Glomerular visceral epithelial cell (primary cell): ENCODE measurements at regions not wholly inside any gene's neighbourhood (a gene's known extent, or its start where the extent isn't known, plus 50 kb on each side); places are given as distances from the start of the nearest gene placed in this dataset.

Experiments
- DNase-seq: peaks from one replicate; pipeline ENCODE4 v3.0.0-alpha.2; 2016; ENCODE audit errors: extremely low spot score

DNA sequence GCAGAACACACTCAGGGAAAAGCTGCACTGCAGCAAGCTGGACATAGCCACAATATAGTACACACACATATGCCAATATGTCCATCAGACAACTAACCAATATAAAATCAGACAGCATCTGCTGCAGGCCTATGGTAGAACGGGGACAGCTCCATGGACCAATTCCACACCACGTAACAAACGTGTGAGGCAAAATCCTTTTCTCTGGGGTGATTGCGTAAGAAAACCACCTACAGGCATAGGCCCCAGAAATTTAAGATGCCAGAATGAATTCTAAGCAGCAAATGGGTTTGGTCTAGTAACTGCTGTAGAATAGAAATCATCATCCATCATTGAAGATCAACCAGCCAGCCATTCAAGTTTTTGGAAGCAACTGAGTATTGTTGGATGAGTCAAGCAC is 368.9 kb upstream of the TMPO start:
- DNase-seq: no peak

DNA sequence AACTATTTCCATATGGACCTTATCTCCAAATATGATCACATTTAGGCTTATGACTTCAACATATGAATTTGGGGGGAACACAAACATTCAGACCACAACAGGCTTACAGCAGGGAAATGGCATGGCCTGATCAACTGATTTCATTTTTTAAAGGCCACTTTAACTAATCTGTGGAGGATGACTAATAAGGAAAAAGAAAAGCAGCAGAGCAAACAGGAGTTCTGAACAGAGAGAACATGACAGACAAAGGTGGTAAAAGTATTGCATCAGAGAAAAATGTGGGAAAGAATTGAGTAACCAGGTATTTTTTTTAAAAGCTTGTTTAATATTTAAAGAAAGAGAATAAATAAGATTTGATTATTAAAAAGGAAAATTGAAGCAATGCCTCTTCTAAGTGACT is 366.1 kb upstream of the TMPO start:
- DNase-seq: no peak

DNA sequence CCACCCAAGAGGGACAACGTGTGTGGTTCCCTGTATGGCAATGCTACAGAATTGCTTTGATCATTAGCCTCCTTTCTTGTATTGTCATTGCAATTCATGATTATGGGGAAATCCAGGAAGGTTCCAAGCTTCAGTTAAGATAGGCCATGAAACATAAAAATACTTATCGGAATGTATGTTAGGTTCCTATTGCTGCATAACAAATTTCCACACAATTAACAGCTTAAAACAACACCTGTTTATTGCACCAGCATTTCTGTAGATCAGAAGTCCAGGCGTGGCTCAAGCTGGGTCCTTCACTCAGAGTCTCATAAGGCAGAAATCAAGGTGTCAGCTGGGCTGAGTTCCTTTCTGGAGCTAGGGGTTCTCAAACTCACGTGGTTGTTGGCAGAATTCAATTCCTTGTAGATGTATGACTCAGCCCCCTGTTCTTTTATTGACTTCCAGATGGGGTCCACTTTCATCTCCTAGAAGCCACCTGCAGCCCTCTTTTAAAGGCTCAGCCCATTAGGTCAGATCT is 365.6 kb upstream of the TMPO start:
- DNase-seq: no peak

DNA sequence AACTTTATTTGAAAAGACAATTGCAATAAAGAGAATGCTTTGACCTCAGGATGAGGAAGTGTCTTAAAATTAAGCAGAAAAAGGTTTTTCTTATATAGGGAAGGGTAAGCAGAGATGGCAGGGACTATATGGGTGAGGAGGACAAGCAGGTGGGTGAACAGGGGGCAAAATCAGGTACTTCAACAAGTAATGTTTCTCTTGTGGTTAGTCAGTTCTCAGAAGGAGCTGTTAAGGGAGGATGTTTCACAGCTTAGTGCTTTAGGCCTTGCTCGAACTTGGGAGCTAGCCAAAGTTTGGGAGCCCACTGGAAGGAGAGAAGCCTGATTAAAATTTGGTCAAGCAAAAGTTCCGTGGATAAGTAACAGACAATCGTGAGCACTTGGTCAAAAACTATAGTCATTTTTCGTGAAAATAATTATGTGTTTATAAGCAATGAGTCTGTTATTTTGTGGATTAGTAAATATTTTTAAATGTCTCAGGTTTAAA is 364.2 kb upstream of the TMPO start:
- no peak for DNase-seq

DNA sequence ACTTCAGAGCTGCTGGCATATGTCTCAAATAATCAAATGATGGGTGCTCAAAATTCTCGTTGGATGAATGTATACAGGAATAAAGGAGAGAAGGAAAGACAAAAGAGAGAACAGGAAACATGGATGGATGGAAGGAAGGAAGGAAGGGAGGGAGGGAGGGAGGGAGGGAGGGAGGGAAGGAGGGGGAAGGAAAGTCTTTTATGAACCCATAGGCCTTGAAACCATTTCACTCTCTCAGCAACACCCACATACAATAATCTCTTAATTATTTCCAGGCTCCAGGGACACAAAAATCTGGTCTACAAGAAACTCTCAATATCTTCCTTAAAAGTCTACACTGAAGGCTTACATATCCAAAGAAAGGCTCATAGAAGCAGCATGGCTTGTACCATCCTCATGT is 363.4 kb upstream of the TMPO start:
- DNase-seq: no peak

DNA sequence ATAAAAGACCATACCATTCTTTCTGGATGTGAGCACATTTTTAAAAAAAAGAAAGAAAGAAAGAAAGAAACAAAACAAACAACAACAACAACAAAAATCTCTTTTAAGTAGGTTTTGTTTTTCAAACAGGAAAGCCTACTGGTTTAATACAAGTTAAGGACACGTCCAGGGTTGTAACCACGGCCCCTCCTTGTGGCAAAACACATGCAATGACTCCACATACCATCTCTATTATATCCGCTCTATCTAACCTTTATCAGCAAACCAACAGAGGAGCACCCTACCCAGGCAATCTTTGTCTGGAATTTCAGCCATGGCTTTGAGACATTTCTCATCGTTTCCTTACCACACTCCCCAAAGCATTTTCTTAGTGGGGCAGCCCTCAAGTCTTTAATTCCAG is 360.5 kb upstream of the TMPO start:
- DNase-seq: no peak

DNA sequence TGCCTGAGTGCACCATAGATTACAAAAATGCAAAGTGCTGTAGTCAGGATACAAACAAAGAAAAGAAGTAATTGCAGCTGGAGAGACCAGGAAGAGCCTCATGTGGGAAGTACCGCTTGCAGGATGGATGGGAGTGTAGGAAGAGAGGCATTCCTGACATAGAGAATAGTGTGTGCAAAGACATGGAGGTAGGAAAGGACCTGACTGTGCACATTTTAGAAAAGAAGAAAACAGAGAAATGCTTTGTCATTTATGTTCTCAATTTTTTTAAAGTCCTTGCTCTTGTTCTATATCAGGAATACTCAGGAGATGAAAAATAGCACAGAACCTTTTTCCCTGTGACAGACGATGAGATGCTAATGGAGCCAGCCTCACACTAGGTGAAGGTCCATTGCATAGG is 358.7 kb upstream of the TMPO start:
- no peak for DNase-seq

DNA sequence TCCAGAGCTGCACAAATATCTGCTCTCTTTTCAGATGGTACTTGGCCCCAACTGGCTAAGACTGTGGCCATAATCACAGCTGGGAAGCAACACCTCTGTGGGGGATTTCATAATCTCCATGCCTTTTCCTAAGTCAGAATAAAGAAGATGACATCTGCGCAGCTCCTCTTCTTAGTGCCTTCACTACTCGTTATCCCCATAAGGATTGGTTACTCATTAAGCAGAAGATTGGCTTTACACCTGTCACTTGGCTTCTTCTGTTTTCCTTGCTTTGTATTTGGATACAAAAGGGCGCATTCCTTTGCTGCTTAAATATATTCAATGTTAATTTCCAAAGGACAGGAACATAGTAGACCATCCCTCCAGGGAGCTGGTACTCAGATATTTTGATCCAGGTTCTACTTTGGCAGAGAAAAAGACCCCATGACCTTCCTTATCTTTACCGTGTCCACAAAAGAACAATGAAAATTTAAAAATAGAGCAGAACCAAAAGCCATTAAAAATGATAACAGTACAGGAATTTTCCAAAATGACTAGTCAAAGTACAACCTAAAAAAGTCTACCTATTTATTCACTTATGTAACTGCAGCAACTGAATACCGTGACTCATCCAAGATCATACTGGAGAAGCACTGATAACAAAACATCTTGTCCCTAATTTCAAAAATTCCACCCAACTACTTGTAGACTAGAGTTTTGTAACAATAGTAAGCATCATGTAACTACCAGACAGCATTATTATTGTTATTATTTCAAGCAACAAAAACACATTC is 352.3 kb upstream of the TMPO start:
- no peak for DNase-seq

DNA sequence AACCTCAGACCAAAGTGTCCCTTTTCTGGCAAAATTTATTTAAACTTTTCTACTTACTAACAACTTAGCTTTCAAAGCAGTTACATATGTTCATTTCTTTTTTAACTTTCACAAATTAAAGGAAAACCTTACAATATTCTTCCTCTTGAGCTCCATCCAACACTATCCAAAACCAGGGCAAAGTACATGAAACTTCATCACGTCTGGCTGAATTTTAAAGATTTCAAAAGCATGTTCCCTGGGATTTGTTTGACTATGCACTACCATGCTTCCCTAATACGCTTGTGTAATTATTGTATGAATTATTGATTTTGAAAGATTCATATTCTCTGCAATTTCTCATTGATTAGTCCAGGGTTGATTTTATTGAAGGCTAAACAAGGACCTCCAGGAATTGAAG is 343.1 kb upstream of the TMPO start:
- no peak for DNase-seq

DNA sequence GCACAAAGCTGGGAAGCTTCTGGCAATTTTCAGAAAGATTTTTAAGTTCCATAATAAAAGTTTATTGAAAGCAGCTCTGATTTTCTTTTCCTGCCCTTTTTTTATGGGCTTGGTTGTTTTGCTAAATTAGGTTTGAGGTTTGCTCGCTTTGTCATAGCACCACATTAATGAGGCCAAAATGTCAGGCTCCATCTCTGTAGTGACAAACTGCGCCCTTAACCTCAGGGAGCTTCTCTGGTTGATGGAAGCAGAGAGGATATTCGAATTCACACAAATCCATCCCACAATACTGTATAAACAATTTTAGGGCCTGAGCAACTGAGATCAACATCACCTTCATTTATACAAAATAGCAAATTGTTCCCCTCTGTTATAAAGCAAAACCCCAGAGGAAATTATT is 342.6 kb upstream of the TMPO start:
- no peak for DNase-seq

DNA sequence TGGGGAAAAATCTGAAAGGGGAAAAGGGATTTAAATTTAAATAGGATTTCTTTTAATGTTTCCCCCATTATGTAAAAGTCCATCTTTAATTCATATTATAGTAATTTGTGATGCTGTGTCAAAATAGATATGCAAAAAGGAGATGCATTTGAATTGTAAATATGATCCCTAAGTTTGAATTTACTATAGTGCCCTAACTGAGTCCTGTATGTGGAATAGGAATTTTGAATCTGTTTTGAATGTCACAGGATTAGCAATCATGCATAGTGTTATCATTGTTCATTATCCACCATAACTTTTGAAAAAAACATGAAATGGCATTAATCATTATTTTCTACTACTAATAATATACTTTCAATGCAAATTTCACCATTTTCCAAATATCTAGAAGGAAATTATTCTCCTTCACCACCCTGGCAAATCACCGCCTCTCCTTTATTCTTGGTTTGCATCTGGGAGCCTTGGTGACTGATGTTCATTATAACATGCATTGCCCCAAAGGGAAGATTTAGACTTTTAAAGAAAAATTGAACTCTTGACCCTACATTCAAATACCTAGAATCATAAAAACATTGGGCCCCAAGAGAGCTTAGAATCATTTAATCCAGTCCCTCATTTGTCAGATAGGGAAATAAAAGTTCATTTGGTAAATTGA is 341.5 kb upstream of the TMPO start:
- no peak for DNase-seq

DNA sequence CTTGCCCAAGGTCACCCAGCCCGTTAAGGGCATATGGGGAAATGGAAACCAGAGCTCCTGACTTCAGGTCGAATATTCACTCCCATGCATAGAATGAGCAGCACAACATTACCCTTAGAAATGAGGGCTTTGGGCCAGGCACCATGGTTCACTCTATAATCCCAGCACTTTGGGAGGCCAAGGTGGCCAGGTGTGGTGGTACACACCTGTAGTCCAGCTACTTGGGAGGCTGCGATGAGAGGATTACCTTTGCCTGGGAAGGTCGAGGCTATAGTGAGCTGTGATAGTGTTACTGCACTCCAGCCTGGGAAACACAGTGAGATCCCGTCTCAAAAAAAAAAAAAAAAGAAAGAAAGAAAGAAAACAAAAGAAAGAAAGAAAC is 341.0 kb upstream of the TMPO start:
- DNase-seq: no peak

DNA sequence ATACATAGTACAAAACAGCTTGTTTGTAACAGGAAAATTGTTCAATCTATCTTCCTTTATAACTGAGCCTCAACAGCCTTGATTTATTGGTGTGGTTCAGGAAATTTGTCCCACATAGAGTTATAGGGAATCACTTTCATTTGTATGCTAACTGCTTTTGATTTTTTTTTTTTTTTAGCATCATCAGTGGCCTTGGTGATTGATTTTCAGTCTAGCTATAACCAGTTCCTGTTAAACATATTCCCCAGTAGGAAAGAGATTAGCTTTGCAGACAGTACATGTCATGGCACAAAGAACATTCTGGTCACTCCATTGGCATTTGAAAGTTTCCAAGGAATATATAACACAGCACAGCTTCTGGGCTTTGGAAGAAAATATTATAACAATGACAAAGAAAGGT is 337.3 kb upstream of the TMPO start:
- no peak for DNase-seq

DNA sequence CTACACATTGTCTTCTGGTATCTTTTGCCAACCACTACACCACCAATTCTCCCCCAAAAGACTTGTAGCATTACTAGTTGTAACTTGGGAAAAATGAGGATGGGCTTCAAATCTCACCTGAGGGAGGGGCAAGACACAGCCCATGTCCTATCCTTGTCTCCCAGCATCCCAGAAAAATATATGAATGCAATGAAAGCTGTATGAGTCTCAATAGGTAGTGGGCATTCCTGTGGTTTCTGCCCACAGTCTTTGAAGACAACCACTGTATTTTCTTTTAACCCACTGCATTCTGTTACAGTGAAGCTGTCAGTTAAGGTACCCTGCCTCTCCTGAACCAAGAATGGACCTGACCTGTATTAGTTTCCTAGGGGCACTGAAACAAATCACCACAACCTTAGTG is 336.2 kb upstream of the TMPO start:
- DNase-seq: no peak

DNA sequence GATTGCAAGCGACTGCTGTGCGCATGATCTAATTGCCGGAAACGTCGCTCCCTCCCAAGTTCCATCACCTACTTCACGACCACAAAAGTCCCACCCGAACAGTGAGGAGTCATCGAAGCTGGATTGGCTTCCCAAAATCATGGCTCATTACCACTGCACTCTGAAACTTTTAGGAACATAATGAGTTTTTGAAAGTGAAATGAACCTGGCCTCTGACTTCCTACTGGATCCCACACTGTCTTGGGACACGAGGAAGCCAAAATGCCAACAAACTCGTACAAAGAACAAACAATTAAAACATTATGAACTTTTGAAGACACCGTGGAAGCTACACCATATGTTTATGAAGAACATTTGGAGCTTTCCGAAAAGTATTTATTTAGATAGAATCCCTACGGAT is 334.8 kb upstream of the TMPO start:
- no peak for DNase-seq

DNA sequence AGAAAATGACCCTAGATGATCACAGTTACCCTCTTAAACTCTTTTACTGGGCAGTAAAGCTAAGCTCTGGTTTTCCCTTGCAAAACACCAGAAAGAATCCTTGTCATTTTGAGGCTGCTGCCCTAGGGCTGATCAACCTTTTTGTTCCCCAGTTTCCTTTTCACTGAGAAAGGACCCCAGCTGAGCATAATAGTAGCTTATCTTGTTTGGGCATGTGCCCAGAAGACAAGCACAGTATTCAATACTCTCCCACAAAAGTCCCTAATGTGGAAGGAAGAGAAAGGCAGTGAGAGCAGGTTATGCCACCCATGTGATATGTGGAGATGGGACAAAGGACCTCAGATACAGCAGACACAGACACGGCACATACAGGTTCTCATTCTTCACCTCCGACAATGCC is 332.6 kb upstream of the TMPO start:
- DNase-seq: no peak

DNA sequence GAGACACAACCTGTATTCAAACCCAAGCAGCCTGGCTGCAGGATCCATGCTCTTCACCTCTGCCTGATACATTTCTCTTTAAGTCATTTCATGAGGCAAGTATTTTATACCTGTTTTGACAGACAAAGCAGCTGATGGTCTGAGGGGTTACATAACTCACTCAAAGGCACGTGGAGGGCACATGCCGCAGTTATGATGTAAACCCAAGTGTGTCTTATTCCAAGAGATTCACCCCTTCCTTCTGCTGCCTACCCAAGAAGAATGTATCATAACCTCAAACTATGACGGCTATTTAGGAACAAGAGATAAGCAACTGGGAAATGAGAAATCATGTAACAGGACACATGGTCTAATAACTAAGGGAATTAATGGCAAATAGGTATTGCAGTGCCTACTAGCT is 329.8 kb upstream of the TMPO start:
- peak; percentile 1 for DNase-seq

DNA sequence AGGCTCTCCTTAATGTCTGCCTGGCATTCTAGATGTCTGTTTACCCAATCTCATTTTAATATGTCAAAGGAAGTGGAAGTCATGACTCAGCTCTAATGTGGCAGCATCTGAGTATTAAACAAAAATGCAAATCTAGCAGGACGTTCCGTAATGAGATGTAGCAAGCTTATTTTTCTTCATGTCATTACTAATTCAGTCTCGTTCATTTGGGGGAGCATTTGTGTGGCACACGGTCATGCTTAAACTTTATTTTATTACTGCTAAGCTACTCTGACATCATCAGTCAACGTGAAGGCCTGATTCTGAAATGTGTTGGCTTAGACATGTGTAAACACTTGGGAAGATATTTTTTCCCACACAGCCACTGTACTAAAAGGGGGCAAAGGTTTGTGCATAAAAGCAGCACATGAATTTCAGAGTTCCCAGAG is 326.7 kb upstream of the TMPO start:
- DNase-seq: no peak

DNA sequence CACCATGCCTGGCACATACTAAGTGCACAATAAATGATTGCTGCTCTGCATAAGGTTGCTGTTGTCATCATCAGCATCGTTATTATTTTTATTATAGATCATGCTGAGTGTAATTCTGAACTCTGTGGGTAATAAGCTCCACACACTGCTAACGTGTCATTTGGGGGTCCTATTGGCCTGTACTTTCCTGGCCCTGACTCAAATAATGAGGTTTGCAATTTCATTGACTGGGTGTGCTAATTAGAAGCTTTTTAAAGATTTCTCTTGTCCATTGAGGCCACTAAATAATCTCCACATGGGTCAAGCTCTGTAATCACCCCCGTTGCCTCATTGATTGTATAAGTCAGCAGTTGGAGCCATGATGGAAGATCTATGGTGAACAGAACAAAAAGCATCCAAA is 320.8 kb upstream of the TMPO start:
- DNase-seq: no peak

DNA sequence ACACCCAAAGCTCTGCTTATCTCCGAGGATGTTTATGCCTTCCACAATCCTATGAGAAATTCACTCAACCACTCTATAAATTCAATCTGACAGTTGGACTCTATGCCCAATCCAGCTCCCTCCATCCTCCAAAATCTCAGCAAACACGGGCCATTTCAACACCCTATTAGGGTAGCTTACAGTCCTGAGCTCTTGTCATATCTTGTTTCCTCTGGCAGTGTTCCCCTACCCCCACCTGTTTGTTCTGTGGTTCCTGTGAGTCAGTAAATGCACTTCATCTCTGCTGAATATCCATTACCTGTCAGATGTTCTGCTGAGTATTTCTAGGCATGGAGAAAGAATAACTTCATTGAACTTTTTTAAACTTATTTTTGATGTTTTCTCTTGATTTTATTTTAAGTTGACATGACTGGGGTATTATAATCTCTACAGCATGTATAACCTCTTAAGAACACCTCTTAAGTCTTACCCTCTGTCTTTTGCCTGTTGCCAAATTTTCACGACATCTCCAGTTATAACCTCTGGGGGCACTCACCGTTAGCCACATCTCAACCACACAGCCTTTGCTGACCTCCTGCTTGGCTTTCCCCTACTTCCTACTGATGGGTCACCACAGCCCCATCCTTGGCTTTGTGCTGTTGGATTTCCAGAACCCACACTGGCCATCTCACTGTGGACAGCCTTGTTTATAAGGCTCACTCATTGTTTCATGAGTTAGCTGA is 317.0 kb upstream of the TMPO start:
- no peak for DNase-seq

DNA sequence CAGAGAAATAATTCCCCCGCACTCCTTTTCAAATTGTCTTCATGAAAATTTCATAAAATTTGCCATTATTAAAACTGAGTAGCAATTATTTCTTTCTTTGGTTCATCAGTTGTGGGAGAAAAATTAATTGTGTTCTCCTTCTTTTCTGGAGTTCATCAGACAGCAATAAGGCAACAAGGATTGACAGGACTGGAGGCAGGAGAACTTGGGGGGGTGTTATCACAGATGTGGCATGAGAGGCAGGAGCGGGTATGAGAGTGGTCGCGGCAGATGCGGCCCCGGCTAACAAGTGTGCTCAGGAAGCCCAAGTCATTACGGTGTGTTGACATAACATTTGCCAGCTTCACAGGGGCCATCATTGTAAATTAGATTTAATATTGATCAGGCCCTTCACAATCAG is 306.6 kb upstream of the TMPO start:
- no peak for DNase-seq

DNA sequence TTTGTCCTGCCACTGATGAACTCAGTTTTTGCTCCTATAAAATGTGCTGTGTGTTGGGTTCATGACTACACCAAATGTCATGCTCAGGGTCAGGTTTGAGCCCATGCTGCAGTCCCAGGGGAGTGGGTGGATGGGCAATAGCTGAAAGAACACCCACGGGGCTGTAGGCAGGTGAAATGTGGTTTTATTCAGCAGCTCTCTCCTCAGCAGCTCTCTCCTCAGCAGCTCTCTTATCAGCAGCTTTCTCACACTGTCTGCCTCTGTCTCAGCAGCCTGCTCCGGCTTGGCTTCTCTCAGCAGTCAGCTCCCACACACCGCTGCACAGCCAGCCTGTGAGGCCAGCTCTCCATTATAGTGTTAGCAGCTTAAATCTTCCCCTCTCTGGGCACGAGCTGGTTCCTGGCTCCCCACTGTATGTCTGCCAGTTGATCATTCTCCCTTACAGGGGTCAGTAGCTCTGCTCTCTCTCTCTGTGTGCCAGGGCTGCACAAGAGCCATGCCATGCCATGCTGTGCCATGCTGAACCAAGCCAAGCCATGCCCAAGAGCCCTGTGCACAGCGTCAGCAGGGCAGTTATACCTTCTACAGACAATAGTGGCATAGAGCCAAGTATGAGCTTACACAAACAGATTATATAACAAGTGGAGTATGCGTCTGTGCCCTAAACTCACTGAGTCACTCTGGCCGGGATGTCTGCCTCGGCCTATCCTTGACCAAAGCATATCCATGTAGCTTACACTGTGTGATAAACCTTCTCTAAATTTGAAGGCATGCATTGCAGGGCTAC is 303.3 kb upstream of the TMPO start:
- no peak for DNase-seq
